Heart left ventricle (tissue), 13 donors: ENCODE measurements at regions not wholly inside any gene's neighbourhood (a gene's known extent, or its start where the extent isn't known, plus 50 kb on each side); places are given as distances from the start of the nearest gene placed in this dataset.

ENCODE experiments used
- CTCF ChIP-seq, 12 donors: fragments of 200-600 bp; sonication (generic) in 4 of 12; IDR thresholded peaks; one replicate each; pipeline versions ENCODE4 v1.5.0 to v1.8.0; 2018 to 2022; ENCODE audit warnings: antibody characterized with exemption in 12 of 12, mild to moderate bottlenecking in 5 of 12
- POLR2A ChIP-seq, 2 donors: fragments of 450-650 bp; IDR thresholded peaks; one replicate each; pipeline ENCODE4 v1.6.1; 2017; ENCODE audit warnings: antibody characterized with exemption in 2 of 2, mild to moderate bottlenecking in 2 of 2, moderate library complexity in 2 of 2
- donor health status: ischemic (EF 13 %, LVEDD 7.1; RV severe dilation, severe dysfunction).
- donor health status: DM: no; HTN: yes; CAD: no.
- donor health status: DM: no; HTN: no; CAD: no.
- donor health status: ischemic (EF 25% LVEDD 6.9; RV normal size, moderate dysfunction).
- donor health status: ischemic (EF 25% LVEDD 5.7; RV mildly dilated, moderate dysfunction).
- donor health status: ischemic (EF 35%, LVEDD 5.7; RV mildly dilated, moderate dysfunction).
- donor health status: nonischemic (EF 11% LVEDD 7.7; RV severe dilation, severe dysfunction).
- donor health status: DM: yes; HTN: yes; CAD: no.
- donor health status: PGD.
- donor health status: ischemic (EF 29% LVEDD 5.4; RV normal size, mild dysfunction).
- donor health status: nonischemic (EF 23%, LVEDD 6.1; RV moderate dilation, normal function).

- TF ChIP-seq POLR2A (IDR thresholded peaks at IDR 0.05) (no peak), CTCF (IDR thresholded peaks at IDR 0.05) (no peak)
These were observed 90.4 kb upstream of the PJA1 start for GRCh38 chrX:69255441-69256290.
